ENCODE measurements at regions not wholly inside any gene's neighbourhood (a gene's known extent, or its start where the extent isn't known, plus 50 kb on each side); places are given as distances from the start of the nearest gene placed in this dataset.
"Not testable (repeated sequence)": the region's sequence is repeated elsewhere in the genome, so short reads cannot be mapped to it uniquely, and the experiment has no call there.

DNA sequence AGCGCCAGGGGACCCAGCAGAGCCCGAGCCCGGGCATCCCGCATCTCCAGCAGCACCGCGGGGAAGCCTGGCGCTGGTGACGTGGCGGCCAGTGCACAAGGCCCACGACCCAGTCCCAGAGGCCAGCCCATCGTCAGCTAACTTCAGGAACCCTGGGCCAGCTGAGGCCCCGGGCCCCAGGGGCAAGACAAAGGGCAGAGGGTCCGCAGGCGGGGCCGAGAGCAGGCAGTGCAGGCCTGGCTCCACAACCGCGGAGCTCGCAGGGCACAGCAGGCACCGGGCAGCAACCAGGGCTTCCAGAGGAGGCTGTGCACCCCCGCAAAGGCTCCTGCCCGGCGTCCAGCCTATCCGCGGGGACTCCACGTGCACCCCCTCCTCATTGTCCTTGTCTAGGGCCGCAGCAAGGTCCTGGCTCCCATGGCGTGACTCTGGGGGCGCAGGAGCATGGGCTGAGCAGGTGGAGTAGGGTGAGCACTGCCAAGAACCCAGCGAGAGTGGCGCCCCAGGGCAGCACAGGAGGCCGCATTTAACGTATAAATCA lies 352.5 kb downstream of the KCNJ18 start:
- not testable (repeated sequence) for DNase-seq (ENCODE audit: low read depth)

DNA sequence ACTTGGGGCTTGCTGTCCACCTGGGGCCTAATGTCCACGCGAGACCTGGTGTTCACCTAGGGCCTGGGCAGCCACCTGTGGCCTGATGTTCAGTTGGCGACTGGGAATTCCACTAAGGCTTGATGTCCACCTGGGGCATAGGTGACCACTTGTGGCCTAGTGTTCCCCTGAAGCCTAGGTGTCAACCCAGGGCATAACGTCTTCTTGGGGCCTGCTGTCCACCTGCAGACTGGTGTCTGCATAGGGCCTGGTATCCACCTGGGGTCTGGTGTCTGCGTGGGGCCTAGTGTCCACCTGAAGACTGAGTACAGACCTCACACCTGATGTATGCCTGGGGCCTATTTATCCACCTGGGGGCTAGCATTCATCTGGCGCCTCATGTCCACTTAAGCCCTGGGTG lies 355.2 kb downstream of the KCNJ18 start:
- not testable (repeated sequence) for DNase-seq (ENCODE audit: low read depth)

DNA sequence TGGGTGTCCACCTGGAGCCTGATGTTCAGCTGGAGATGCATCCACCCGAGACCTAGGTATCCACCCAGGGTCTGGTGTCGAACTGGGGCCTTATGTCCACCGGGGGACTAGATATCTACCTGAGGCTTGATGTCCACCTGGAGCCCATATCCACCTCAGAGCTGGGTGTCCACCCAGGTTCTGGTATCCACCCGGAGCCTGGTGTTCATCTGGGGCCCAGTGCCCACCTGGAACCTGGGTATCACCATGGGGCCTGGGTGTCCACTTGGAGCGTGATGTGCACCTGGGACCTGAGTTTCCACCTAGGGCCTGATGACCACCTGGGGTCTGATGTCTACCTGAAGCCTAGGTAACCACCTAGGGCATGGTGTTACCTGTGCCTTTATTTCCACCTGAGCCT lies 355.9 kb downstream of the KCNJ18 start:
- DNase-seq (ENCODE audit: low read depth): not testable (repeated sequence)

DNA sequence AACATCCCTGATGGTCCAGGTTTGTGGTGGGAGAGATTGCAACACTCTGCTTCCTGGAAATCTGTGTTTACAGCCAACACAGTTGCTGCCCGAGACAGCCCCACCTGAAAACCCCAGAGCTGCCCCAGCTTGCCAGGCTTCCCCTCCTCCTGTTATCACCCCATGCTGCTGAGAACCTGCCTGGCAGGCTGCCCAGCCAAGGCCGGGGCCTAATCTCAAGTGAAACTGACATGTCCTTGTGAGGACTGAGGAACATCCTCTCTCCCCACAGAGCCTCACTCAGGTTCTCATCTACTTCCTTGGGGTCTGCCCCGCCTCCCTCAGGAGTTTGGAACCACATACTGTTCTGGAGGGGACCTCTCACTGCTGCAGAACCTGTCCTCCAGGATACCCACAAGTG lies 358.4 kb downstream of the KCNJ18 start:
- DNase-seq (ENCODE audit: low read depth): not testable (repeated sequence)

DNA sequence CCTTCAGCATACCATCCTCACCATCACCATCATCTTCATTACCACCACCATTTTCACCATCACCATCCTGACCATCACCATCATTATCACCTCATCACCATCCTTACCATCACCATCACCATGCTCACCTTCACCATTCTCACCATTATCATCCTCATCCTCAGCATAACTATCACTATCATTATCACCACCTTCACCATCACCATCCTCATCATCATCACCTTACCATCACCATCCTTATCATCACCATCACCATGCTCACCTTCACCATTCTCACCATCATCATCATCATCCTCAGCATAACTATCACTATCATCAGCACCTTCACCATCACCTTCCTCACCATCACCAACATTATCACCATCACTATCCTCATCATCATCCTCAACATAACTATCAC lies 360.4 kb downstream of the KCNJ18 start:
- not testable (repeated sequence) for DNase-seq (ENCODE audit: low read depth)

DNA sequence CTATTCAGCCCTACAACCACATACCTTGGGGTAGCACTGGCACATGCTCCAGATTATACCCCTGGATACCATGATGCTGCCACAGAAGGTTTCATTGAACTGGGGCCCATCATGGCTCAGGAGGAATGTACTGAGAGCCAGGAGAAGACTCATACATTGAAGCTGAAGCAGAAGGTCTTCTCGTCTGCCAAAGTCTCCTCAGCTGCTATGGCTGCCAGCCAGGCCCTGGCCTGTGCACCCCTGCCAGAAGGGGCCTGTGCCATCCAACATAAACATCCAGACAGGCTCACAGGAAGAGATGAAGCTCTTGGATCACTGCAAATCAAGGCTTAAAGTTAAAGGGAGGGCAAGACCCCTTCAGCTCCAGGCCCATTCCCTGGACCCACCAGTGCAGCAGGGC lies 364.2 kb downstream of the KCNJ18 start:
- not testable (repeated sequence) for DNase-seq (ENCODE audit: low read depth)

DNA sequence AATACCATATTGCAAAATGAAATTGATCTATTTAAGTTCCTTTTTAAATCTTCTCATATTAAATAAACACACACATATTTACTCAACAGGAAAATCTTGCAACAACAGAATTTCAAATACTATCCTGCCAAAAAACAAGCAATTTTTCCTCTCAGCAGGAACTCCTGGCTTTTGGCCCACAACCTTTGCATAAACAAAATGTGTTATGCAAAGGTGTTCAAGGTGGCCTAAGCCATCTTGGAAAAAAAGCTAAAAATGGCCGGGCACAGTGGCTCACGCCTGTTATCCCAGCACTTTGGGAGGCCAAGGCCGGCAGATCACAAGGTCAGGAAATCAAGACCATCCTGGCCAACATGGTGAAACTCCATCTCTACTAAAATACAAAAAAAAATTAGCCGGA lies 383.6 kb downstream of the KCNJ18 start:
- not testable (repeated sequence) for DNase-seq (ENCODE audit: low read depth)

DNA sequence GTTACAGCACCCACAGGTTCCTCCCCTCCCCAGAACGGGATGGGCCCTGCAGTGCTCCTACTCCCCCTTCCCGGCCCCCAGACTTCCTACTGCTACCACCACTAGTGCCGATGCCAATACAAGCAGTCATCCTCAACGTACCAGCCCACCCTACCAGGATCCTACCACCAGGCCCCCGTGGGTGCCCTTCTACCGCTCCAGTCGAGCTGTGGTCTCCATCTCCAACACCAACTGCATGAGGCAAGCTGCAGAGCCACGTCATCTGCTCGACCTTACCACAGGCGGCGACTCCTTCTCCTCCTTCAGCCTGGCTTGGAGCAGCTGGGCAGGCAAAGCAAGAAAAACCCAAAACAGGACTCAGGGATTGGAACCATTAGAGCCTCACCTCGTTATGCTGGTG lies 396.3 kb downstream of the KCNJ18 start:
- DNase-seq (ENCODE audit: low read depth): not testable (repeated sequence)

DNA sequence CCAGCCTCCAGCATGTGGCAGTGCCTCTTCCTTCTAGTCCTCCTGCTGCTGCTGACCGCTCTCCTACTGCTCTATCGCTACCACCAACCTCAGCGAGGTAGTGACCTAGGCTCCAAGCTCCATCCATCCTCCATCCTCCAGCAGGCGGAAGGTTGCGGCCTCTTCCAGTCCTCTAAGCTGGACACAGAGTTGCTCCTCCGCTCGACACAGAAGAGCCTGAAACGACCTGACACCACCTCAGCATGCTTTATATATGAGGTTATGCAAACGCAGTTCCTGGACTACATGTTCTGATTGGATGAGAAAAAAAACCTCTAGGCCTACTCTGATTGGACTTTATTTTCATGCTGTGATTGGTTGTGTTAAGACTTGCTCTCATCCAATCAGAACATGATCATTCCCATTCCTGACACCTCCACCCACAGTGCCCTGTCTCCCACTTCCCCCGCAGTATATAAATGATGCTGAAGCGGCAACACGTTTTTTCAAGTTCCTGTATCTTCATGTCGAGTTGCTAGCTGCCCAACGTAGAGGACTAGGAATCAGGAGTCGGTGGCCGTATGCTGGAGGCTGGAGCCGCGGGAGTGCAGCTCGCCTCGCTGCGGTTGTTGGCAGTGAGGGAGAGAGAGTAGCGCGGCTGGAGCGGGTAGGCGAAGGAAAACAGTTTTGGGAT lies 398.1 kb downstream of the KCNJ18 start:
- no peak for DNase-seq (ENCODE audit: low read depth)

DNA sequence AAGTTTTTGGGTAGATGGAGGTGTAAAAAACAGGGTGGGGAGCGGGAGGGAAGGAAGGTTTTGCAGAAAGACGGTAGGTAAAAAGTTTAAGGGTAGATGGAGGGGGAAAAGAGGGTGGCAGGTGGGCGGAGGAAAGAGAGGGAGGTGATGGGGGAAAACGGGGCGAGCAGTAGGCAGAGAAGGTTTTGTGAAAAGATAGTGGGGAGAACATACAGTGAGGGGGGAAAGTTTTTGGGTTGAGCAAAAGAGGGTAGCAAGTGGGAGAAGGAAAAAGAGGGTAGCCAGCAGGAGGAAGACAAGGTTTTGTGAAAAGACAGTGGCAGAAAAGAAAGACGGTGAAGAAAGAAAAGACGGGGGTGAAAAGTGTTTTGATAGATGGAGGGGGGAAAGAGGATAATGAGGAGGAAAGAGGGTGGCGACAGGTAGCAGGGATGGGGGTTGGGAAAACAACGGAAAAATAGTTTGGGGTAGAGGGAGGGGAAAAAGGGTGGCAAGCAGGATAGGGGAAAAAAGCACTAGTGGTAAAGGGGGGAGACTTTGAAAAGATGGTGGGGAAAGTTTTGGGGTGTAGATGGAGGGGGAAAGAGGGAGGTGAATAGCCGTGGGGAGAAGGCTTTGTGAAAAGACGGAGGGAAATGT lies 398.8 kb downstream of the KCNJ18 start:
- not testable (repeated sequence) for DNase-seq (ENCODE audit: low read depth)

DNA sequence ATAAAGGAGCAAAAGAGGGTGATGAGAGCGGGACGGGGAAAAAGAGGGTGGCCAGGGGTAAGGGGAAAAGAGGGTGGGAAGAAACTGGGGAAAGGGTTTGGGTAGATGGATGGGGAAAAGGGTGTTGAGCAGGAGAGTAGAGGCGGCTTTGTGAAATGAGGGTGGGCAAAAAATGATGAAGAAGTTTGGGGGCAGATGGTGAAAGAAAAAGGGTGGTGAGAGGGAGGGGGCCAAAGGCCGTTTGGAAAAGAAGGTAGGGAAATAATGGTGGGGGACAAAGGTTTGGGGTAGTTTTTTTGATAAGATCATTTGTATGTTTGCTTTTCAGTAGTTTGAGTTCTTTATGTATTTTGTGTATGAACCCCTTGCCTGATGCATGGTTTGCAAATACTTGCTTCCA lies 399.5 kb downstream of the KCNJ18 start:
- not testable (repeated sequence) for DNase-seq (ENCODE audit: low read depth)

DNA sequence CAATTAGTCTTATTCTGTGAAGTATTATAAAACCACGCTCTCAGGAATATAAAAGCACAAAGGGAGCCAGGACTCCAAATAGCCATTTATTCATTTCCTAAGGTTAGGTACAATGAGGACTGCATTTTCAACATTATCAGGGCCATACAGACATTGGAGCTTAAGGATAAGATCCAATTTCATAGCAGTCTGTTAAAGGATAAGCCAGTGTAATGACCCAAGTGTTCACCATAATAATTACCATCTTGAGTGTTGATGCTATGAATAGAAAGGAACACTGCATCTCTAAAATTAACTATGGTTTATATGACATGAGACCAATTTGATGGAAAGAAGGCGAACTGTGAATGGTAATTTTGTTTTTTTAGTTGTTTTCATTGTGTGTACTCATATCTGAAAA lies 403.1 kb downstream of the KCNJ18 start:
- not testable (repeated sequence) for DNase-seq (ENCODE audit: low read depth)

DNA sequence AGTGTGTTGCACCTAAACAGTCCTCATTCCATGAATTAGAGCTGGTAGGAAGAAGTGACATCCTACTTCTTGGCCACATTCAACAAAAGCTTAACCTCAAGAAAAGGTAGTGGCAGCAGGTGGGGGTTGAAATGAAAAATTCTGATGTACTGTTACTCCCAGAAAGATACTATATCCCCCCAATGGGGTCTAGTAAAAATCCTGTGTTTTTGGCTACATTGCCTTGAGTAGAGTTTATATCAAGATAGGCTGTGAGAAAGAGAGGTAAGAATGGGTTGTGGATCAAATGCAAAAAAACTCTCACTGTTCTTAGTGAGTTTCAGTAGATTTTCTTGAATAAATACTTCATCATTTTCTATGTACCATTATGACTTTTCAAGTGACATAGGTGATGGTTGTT lies 407.3 kb downstream of the KCNJ18 start:
- DNase-seq (ENCODE audit: low read depth): not testable (repeated sequence)

DNA sequence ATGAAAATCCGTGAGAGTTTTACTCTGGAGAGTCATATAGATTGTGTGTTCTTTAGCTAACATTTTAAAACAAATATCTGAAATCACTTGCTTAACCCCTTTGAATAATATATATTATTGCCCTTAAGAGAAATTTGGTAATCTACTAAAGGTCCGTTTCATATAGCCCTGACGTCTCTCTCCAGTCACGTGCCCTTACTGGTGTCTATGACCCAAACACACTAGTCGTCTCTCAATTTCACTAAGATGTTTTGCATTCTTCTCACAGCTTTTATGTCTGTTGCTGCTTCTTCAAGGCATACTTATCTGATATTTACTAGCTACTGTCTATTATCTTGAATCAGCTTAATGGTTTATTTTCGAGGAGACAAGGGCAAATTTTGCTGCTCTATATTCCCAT lies 409.9 kb downstream of the KCNJ18 start:
- DNase-seq (ENCODE audit: low read depth): no peak

DNA sequence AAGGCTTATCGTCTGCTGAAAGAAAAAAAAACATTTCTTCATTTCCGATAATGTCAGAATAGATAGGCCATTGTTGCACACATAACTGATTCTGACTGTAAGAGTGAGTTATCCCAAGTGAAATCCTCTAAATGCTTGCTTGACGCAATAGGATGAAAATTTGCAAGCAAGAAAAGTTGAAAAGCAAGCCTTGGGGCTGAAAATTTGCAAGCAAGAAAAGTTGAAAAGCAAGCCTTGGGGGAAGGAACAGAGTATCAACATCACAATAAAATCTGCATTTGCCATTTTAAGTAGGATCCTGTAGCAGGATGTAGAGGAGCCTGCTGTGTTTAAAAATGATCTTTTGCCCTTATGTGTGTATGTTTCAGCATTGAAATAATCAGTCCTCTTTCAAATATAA lies 424.4 kb downstream of the KCNJ18 start:
- DNase-seq (ENCODE audit: low read depth): not testable (repeated sequence)

DNA sequence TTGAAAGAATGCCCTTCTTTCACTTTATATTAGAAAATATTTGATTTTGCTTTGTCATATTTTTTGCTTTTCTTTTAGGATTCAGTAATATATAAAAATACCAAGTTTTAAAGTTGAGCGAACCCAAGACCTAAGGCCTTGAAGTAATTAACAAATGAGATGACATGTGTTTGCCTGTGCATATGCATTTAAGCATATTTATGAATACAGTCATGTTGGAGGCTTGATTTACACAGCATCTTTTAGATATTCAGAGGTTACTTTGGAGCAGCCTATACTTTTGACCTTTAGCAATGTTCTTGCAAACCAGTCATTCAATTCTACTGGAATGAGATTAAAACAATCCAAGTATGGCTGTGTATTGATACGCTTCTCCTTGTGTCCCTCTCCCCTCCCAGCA lies 425.1 kb downstream of the KCNJ18 start:
- DNase-seq (ENCODE audit: low read depth): not testable (repeated sequence)

DNA sequence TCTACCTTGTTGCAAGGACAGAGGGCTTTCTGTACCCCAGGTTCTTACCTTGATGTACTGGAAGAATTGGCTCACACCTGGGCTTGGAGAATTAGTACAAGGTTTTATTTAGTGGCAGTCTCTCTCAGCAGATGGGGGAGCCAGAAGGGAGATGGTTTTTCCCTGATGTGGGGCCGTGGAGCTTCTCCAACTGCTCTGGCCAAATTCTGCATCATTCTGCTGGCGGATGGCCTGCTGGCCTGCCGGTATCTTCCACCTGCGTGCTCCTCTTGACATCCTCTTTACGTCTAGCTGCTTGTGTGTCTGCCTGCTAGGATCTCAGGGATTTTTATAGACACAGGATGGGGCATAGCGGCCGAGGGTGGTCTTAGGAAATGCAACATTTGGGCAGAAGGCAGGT lies 426.7 kb downstream of the KCNJ18 start:
- DNase-seq (ENCODE audit: low read depth): not testable (repeated sequence)

DNA sequence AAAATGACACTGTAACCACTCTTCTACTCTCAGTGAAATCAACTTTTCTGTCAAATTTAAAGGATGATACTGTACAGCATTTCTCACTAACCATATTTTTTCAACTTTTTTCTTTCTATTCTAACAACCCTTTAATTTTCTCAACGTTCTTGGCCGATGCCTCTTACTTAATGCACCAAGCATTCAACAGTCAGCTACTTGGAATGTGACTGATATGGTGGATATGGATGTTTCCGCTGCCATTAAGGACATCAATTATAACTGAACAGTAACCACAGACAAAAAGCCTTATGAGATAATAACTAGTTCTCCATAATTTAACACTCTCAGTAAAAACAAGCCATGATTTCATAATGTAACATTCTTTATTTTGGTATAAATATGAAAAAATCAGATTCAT lies 427.4 kb downstream of the KCNJ18 start:
- not testable (repeated sequence) for DNase-seq (ENCODE audit: low read depth)

DNA sequence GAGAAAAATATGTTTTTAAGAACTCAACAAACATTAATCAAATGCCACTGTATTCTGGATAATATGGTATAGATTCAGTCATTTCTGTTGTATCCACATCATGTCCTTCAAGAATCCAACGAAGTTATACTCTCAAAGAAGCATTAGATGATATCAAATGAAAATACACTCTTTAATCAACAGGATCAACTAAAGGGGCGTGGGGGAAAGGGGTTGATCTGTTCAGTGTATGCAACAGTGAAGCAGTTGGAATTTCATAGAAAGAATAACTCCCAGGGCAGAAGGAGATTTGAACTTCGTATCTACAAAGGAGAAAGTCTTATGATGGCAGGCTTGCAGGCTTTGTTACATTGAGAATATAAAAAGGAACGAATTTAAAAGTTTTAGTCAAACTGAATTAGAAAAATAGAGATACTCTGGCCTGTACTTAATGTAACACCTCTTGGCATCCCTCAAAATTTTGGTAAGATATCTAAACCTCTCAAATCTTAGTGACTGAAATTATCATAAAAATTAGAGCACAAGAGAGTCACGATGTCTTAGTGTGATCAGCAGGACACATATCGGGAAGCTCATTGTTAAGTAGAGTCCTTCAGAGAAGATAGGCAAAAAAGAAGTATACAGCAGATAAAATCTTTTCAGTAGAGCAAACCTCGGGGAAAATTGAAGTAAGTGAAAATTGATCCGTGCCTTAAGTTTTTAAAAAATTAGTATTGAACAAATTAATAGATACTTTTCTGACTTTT lies 431.4 kb downstream of the KCNJ18 start:
- DNase-seq (ENCODE audit: low read depth): no peak

DNA sequence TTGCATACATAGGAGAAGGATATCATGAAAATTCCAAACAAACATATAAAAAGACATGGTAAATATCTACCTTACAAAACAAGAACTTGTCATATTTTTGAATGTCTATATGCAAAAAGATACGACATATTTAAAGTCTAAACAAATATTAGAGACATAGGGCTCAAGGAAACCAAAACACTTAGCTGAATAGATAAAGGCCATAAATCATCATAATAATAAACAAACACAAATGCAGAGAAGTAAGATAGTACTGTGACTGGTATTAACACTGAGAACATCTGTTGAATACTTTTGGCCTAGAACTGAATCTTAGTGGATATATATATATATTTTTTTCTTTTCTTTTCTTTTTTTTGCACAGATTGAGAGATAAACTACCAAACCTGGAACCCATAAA lies 435.8 kb downstream of the KCNJ18 start:
- DNase-seq (ENCODE audit: low read depth): no peak

DNA sequence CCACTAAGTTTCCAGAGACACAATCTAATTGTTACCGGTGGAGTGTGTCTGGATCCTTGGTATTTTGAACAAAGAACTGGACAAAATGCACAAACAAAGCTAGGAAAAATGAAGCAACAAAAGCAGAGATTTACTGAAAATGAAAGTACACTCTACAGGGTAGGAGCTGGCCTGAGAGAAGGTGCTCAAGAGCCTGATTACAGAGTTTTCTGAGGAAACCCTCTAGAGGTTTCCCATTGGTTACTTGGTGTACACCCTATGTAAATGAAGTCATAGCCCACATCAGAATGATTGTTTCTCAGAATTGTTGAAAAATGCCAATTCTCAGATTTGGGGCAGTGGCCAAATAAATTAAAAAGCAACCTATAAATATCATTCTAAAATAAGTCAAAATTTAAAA lies 436.4 kb downstream of the KCNJ18 start:
- DNase-seq (ENCODE audit: low read depth): no peak

DNA sequence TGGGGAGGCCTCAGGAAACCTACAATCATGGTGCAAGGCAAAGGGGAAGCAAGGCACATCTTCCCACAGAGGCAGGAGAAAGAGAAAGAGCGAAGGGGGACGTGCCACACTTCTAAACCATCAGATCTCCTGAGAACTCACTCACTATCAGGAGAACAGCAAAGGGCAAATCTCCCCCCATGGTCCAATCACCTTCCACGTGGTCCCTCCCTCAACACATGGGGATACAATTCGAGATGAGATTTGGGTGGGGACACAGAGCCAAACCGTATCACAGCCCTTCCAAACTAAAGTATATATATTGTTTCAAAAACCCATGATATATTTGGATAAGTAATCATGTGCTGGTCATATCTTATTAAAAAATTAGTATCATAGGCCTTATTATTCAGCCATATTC lies 437.6 kb downstream of the KCNJ18 start:
- not testable (repeated sequence) for DNase-seq (ENCODE audit: low read depth)

DNA sequence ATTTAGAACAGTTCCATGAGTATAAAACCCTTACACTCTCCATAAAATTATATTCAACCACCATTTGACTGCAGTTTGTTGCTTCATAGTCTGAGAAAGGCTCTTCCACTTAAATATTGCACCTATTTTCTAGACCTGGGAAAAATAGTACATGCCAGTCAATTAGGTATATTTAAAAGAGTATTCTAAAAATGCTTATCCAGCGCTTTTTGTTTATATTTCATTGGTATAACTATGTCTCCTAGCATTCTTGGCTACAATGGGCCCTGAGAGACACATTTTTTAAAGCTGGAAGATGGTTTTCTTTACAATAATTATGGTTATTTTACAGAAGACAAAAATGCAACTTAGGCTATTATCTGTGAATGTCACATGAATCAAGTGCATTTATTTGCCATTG lies 439.4 kb downstream of the KCNJ18 start:
- no peak for DNase-seq (ENCODE audit: low read depth)

All from amniotic epithelial cell (primary cell).